Activated naive CD4-positive, alpha-beta T cell treated with anti-CD3 and anti-CD28 coated beads, Interleukin-2, amount 50 U/mL, for 72 hours (primary cell): ENCODE measurements at regions not wholly inside any gene's neighbourhood (a gene's known extent, or its start where the extent isn't known, plus 50 kb on each side); places are given as distances from the start of the nearest gene placed in this dataset.
"Not testable (repeated sequence)": the region's sequence is repeated elsewhere in the genome, so short reads cannot be mapped to it uniquely, and the experiment has no call there.

ENCODE experiments used
- ATAC-seq, 2 donors: fragments of 150-1000 bp; cut with Tn5 transposase; 2 replicates each; pipeline ENCODE4 v1.10.0; 2021; ENCODE audit warnings: mild to moderate bottlenecking in 2 of 2, moderate library complexity in 2 of 2
- DNase-seq, 2 donors: peaks; one replicate each; pipeline ENCODE4 v3.0.0; 2021 to 2022; ENCODE audit warnings: low spot score in 2 of 2
- H3K27ac Mint-ChIP-seq, 2 donors: one replicate each; pipeline ENCODE4 v1.8.0; 2022; ENCODE audit warnings: mild to moderate bottlenecking in 2 of 2, mixed read lengths in 2 of 2
- H3K36me3 Mint-ChIP-seq, 2 donors: one replicate each; pipeline ENCODE4 v1.8.0; 2022; ENCODE audit warnings: mixed read lengths in 2 of 2
- H3K9me3 Mint-ChIP-seq, 2 donors: one replicate each; pipeline ENCODE4 v1.8.0; 2022; ENCODE audit warnings: mixed read lengths in 2 of 2

DNA sequence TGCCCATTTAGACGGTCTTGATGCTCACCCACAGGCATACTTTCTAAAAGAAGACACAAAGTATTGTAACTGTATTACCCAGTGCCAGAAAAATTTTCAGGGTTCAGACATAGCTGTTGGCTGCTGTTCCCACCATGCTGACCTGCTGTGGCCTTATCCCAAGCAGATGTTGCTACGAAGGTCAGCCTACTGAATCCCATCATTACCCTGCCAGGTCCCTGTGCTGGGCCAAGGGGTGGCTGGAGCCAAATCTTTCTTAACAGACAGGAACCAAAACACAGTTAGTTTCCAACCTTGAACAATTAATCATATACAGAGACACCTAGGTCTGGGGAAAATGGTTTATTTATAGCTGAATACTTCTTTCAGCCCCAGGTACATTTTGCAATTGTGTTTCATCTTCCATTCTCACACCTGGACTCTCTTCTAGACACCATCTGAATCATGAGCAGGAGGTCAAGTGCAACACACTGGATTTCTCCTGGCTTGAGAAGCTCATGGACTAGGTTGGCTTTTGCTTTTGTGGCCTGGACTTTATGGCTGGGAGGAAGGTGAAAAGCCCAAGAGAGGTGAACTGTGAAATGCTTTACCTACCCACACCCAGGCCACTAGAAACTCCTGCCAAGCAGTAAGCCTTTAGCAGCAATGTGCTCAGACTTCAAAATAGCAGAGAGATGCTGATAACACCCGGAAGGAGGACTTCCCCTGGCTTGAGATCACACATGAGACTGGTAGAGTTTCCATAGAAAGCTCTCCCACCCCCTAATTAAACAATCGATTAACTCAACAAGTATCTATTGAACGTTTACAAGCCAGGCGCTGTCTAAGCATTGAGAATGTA, 150.1 kb downstream of the SUDS3 start:
- peaks cover 0 to 11% of the 10 kb centered on the region in 2 donors for H3K9me3 Mint-ChIP-seq
- no peak overlapping the region for H3K27ac Mint-ChIP-seq
- DNase-seq (no peak), ATAC-seq (no peak)
- no peaks in the 10 kb centered on the region for H3K36me3 Mint-ChIP-seq

DNA sequence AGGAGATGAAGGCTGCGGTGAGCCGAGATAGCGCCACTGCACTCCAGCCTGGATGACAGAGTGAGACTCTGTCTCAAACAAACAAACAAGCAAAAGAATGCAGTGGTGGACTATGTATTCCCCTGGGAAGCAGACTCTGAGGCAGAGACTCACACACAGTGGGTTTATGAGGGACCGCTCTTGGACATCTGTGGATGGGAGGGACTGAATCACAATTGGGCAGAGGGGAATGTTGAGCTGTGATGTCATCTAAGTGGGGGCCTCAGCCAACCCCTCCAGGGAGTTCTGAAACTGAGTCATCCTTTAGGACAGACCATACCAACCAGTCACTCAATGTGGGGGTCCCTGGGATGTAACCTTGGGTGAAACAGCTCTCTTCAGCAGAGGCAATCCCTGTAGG, 151.0 kb downstream of the SUDS3 start:
- Mint-ChIP-seq H3K27ac (no peak overlapping the region), H3K9me3 (peaks cover 0 to 11% of the 10 kb centered on the region in 2 donors), H3K36me3 (no peaks in the 10 kb centered on the region)
- DNase-seq (no peak), ATAC-seq (no peak)

DNA sequence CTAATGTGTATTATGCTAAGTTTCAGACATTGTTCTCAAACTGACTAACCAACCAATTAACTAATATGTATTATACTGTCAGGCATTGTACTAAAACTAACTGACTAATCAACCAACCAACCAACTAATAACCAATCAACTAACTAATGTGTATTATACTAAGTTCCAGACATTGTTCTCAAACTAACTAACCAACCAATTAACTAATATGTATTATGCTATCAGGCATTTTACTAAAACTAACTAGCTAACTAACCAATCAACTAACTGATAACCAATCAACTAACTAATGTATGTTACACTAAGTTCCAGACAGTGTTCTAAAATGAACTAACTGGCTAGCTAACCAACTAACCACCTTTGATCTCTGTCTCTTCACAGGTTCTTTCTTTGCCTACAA, 152.3 kb downstream of the SUDS3 start:
- DNase-seq: no peak
- Mint-ChIP-seq H3K36me3 (no peaks in the 10 kb centered on the region), H3K27ac (no peak overlapping the region), H3K9me3 (peaks cover 0 to 11% of the 10 kb centered on the region in 2 donors)
- no peak for ATAC-seq

DNA sequence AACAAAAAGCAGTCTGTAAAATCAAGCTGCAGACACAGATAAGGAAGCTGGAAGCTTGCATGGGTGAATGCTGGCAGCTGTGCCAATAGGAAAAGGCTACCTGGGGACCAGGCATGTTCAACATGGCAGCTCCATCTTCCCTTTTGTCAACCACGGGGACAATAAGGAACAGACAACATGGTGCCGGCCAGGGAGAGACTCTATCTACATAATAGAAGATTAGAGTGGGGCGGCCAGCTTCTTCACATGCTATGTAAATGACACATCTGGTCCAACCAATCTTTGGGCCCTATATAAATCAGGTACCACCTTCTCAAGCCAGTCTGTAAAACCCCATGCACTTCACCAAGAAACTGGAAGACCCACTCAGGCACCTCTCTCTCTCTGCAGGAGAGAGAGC, 157.6 kb downstream of the SUDS3 start:
- DNase-seq (no peak), ATAC-seq (no peak)
- Mint-ChIP-seq H3K36me3 (no peaks in the 10 kb centered on the region), H3K27ac (no peak overlapping the region), H3K9me3 (peaks cover 0 to 11% of the 10 kb centered on the region in 2 donors)

DNA sequence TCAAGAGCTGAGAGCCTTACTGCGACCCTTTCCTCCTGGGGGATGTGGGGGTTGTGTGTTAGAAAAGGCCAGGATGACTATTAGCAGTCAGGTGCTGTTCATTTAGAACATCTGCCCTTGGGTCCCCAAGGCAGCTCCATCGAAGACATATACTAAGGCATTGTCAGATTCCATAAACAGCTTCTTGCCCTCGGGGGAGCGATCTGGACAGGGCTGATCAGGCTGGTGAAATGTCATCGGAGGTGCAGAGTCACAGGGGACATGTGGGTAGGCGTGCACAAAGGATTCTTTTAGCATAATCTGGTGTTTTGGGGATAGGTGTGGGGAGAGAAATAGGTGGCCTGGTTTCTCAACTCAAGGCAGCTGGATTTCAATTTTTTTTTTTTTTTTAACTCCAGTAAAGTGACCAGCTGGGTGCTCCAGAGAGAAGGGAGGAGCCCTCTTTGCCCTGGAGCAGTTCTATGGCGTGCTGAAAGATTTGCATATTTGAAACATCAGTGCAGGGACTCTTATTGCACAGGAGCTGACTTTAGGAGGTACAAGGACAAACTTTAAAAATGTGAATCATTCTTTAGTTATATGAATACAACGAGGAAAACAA, 160.1 kb downstream of the SUDS3 start:
- Mint-ChIP-seq H3K36me3 (no peaks in the 10 kb centered on the region), H3K9me3 (no peaks in the 10 kb centered on the region), H3K27ac (no peak overlapping the region)
- ATAC-seq (no peak), DNase-seq (no peak)

DNA sequence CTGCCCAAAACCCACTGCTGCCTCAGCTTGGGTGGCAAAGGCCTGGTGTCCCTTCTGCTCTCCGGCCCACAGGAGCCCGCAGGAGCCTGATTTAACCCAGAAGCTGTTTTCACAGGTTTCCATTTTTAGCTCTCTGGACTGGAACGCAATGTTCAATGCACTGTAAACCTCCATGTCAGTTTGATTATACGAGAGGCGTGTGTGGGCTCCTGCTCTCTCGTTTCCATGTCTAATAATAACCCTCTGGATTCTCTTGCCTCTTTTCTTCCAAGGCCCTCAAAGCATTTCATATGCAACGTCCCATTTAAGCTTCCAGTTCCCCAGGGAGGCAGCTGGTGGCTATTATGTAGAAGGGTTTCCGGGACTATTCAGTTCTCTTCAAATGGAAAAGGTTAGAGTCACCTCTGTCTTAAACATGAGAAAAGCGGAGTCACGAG, 161.1 kb downstream of the SUDS3 start:
- Mint-ChIP-seq H3K9me3 (no peaks in the 10 kb centered on the region), H3K36me3 (no peaks in the 10 kb centered on the region), H3K27ac (no peak overlapping the region)
- ATAC-seq (no peak), DNase-seq (no peak)

DNA sequence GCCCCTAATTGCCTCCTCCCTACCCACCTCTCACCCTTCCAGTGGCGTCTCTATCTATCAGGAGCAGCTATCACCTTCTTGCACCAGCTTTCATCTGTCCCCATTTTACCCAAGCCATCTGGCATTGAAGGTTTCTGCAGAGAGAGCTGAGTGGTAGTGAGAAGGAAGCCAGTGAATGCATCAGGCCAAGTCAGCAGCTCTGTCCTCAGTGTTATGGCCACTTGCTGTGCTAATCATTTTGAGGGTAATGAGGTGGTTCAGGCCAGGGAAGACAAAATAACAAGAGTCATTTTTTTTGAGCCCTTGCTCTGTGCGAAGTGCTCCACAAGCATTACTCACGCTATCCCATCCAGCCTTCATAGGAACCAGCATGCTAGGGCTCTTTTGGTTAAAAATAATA, 164.7 kb downstream of the SUDS3 start:
- DNase-seq (no peak), ATAC-seq (no peak)
- Mint-ChIP-seq H3K27ac (no peak overlapping the region), H3K9me3 (peaks cover 0 to 5% of the 10 kb centered on the region in 2 donors), H3K36me3 (no peaks in the 10 kb centered on the region)

DNA sequence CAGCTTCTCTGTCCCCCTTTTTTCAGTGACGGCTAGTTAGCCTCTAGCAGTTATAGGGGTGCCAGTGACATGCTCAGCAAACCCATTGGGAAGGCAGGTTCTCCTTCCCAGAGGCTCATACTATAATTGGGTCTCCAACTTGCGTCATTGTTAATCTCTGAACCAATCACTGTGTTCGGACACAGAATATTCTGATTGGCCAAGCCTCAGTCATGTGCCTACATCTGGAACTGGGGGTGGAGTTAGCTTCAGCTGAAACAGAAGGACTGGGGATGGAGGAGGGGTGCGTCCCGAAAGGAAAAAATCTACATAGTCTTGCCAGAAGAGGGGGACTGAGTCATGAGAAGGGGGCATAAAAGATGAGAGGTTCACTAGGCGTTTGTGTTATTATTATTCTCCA, 165.6 kb downstream of the SUDS3 start:
- no peak for DNase-seq
- no peak overlapping the region for H3K27ac Mint-ChIP-seq

DNA sequence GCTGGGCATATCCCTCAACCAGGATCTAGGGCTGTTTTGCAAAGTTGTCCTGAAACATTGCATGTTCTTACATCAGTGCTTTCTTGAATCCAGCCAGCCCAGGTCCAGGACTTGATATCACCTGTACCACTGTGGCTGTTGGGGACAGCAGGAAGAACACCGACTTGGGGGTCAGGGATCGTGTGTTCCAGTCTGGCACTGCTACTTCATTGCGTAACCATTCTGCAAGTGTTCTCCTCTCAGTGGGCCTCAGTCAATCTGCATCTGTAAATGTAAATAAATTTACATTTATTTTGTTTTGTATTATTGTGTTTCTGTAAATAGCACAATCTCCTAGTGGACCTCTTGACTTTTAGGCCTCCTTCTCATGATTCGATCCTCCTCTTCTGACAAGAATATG, 167.3 kb downstream of the SUDS3 start:
- H3K36me3 Mint-ChIP-seq: no peaks in the 10 kb centered on the region
- peaks cover 6 to 11% of the 10 kb centered on the region in 2 donors for H3K9me3 Mint-ChIP-seq
- H3K27ac Mint-ChIP-seq: no peak overlapping the region
- ATAC-seq: no peak
- DNase-seq: no peak

More for the DNA sequence above, 165.6 kb downstream of the SUDS3 start:
- no peak for ATAC-seq
- H3K9me3 Mint-ChIP-seq: peaks cover 4 to 10% of the 10 kb centered on the region in 2 donors
- H3K36me3 Mint-ChIP-seq: no peaks in the 10 kb centered on the region

DNA sequence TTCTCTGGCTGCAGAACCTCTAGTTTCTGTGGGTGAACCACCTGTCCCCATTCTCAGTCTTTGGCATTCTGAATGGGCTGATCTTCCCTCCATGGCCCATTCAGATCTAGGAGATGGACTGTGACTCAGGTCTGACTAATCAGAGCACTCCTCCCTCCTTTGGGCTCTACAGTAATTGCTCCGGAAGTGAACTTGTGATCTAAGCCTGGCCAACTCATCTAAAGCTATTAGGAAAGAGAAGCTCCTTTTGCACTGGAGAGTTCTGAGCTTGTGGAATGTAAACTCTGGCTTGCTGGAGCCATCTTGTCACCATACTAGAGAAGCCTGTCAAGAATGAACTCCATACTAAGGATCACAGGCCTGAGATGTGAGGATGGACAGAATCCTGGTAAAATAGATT, 168.2 kb downstream of the SUDS3 start:
- peaks cover 0 to 4% of the 10 kb centered on the region in 2 donors for H3K36me3 Mint-ChIP-seq
- no peak for ATAC-seq
- DNase-seq: no peak
- peaks cover 6 to 16% of the 10 kb centered on the region in 2 donors for H3K9me3 Mint-ChIP-seq
- no peak overlapping the region for H3K27ac Mint-ChIP-seq

DNA sequence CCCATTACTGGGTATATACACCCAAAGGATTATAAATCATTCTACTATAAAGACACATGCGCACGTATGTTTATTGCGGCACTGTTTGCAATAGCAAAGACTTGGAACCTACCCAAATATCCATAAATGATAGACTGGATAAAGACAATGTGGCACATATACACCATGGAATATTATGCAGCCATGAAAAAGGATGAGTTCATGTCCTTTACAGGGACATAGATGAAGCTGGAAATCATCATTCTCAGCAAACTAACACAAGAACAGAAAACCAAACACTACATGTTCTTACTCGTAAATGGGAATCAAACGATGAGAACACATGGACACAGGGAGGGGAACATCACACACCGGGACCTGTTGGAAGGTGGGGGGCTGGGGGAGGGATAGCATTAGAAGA, 171.3 kb downstream of the SUDS3 start:
- H3K9me3 Mint-ChIP-seq: peaks cover 12 to 19% of the 10 kb centered on the region in 2 donors
- DNase-seq, H3K27ac Mint-ChIP-seq, H3K36me3 Mint-ChIP-seq, ATAC-seq: not testable (repeated sequence)

DNA sequence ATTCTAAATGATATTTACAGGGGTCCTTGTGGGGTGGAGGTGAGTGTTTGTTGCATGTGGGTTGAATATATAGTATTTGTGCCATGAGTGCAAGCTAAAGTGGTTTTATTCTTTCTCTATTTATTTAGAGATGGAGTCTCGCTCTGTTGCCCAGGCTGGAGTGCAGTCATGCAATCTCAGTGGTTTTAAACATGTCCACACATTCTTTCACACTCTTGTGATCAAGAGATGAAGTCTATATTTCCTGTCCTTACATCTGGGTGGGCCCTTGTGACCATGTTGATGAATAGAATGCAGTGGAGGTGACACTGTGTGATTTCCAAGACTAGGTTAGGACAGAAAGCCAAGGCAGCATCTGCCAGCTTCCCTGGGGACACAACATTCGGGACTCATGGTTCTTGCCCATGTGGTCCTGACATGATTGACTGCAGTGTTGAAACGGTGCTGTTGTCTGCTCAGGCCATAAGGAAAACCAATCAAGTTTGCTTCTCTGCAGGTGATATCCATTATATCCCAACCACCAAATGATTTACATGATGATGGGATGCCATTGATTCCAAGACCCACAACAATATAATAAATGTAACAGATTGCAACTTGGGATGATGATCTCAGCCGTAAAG, 172.6 kb downstream of the SUDS3 start:
- no peak for DNase-seq
- Mint-ChIP-seq H3K27ac (no peak overlapping the region), H3K9me3 (peaks cover 22 to 28% of the 10 kb centered on the region in 2 donors), H3K36me3 (peaks cover 0 to 5% of the 10 kb centered on the region in 2 donors)
- no peak for ATAC-seq

DNA sequence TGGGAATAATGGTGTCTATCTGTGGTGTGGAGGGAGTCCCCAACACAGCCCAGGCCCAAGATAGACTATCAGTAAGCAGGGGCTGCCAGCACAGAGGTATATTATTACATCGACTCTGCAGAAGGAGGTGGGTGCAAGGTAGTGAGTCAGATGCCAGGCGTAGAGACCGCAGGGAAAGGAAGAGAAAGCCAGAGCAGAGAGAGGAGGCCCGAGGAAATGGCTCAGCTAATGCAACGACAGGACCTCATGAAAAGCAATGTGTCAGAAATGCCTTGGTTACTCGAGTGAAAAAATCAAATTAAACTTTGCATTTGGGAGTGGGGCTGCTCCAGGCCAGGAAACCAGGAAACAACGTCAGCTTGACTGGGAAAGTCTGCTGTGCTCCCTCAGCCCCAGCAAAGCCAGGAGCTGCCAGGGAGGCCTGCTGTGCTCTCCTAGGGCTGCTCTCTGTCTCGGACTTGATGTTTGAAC, 173.2 kb downstream of the SUDS3 start:
- no peak for DNase-seq
- peaks cover 22 to 27% of the 10 kb centered on the region in 2 donors for H3K9me3 Mint-ChIP-seq
- no peak for ATAC-seq
- peaks cover 0 to 5% of the 10 kb centered on the region in 2 donors for H3K36me3 Mint-ChIP-seq
- no peak overlapping the region for H3K27ac Mint-ChIP-seq

DNA sequence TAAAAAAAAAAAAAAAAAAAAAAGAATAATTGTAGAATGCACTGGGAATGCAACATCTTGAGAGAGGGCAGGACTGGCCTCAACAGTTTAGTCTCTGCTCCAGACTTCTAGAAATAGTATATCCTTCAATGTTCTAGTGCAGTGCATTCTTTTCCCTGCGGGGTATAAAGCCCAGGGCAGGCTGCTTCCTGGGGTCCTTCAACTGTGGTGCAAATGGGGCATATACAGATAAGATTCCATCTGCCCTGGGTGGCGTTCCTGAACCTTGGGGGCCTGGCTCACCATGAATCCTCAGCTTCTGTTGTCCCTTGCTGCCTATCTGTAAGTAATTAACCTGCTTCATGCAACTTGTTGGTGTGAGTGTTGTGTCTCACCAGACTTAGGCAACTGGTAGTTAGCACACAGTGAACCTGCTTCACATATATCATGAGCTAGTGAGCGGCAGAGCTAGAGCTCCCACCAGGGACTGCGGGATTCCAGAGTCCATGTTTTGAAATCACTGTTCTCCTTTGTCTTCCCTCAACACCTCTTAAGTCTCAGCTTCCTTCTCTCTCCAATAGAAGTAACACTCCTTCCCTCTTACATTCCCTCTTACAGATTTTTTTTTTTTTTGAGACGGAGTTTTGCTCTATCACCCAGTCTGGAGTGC, 177.6 kb downstream of the SUDS3 start:
- peaks cover 0 to 5% of the 10 kb centered on the region in 2 donors for H3K36me3 Mint-ChIP-seq
- ATAC-seq (no peak), DNase-seq (no peak)
- H3K27ac Mint-ChIP-seq: no peak overlapping the region
- peaks cover 16 to 17% of the 10 kb centered on the region in 2 donors for H3K9me3 Mint-ChIP-seq

DNA sequence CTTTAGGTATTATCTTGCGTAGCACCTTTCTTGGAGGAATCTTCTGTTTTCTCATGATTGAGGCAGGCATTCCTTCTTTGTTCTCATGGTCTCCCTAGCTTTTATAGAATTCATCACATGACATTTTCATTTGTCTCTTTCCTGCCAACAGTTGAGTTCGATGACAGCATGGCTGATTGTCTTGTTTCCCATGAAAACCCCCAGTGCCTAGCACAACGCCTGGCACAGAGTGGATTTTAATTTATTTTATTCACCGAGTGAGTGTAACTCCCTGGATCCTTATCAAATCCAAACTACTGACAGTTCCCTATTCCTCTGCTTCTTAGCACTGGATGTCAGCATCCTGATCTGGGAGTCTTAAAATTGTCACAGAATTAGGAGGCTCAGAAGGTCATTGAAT, 182.6 kb downstream of the SUDS3 start:
- Mint-ChIP-seq H3K9me3 (no peaks in the 10 kb centered on the region), H3K27ac (no peak overlapping the region), H3K36me3 (no peaks in the 10 kb centered on the region)
- no peak for ATAC-seq
- DNase-seq: no peak

DNA sequence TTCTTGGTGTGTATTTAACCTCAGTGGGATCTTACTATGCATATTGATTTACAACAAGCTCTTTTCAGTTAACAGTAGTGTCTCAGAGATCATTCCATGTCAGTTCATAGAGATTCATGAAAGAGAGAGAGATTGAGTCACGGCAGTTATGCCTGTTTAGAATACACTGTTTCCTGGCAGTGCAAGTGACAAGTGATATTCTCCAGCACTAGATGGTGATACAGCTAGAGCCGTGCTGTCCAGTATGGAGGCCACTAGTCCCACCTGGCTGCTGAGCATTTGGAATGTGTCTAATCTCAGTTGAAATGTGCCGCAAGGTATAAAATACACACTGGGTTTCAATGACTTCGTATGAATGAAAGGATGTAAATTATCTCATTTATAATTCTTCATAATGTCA, 184.4 kb downstream of the SUDS3 start:
- ATAC-seq (no peak), DNase-seq (no peak)
- Mint-ChIP-seq H3K27ac (no peak overlapping the region), H3K9me3 (no peaks in the 10 kb centered on the region), H3K36me3 (no peaks in the 10 kb centered on the region)

DNA sequence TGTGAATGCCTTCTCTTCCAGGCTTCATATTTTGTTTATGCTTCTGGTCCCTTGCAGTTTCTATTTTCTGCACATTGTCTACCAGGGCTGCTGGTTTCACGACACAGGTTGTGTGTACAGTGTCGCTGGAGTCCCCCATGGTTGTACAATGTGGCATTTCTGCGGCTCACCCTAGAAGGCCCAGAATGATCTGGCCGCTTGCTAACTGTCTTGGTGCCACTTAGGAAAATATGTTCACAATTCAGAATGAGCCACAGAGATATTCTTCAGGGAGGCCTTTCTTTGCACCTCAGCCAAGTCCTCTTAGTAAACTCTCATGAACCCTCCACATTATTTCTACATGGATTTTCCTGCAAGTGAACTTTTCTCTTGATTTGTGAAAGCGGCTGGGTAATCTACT, 195.4 kb downstream of the SUDS3 start:
- Mint-ChIP-seq H3K36me3 (no peaks in the 10 kb centered on the region), H3K27ac (no peak overlapping the region), H3K9me3 (peaks cover 5 to 6% of the 10 kb centered on the region in 2 donors)
- DNase-seq: no peak
- ATAC-seq: no peak
